ENCODE measurements at regions not wholly inside any gene's neighbourhood (a gene's known extent, or its start where the extent isn't known, plus 50 kb on each side); places are given as distances from the start of the nearest gene placed in this dataset.

DNA sequence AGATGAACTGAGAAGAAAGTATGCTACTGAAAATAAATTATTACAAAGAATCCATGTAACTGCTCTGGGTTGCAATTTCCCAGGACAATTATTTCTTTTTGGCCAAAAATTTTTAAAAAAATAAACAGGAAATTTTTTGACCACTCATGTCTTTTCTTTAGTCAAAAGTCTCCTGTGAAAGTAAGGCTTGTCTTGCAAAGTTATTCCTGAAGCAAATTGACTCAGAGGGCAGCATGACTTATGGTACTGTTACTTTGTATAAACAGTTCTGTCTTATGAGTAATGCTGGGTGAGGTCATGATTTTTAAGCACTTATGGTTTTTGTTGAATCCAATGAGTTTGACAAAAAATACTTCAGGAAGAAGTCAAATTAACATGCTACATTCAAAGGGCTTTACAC lies 292.8 kb upstream of the ARSJ start:
- intact Hi-C loops (cut with DNase I), result loop anchor here (5.0 to 10.0 kb wide), 3 partner anchors 295 to 827 kb away; partner anchors contain the start of genes ARSJ and CAMK2D
- H3K27me3 ChIP-seq, result no peaks in the 10 kb centered on the region
- H3K9me3 ChIP-seq, result no peaks in the 10 kb centered on the region
- no peaks in the 10 kb centered on the region for H3K36me3 ChIP-seq
- H3K4me3 ChIP-seq, result no peak overlapping the region
- H3K4me1 ChIP-seq, result peaks cover 0 to 7% of the 10 kb centered on the region in 2 donors
- no peak for DNase-seq (ENCODE audit: low spot score in 2 of 2)
- TF ChIP-seq, protein P1, sequence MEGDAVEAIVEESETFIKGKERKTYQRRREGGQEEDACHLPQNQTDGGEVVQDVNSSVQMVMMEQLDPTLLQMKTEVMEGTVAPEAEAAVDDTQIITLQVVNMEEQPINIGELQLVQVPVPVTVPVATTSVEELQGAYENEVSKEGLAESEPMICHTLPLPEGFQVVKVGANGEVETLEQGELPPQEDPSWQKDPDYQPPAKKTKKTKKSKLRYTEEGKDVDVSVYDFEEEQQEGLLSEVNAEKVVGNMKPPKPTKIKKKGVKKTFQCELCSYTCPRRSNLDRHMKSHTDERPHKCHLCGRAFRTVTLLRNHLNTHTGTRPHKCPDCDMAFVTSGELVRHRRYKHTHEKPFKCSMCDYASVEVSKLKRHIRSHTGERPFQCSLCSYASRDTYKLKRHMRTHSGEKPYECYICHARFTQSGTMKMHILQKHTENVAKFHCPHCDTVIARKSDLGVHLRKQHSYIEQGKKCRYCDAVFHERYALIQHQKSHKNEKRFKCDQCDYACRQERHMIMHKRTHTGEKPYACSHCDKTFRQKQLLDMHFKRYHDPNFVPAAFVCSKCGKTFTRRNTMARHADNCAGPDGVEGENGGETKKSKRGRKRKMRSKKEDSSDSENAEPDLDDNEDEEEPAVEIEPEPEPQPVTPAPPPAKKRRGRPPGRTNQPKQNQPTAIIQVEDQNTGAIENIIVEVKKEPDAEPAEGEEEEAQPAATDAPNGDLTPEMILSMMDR (IDR thresholded peaks at IDR 0.05), result no peak
- H3K27ac ChIP-seq, result peak overlapping the region; percentile 22 to 65

DNA sequence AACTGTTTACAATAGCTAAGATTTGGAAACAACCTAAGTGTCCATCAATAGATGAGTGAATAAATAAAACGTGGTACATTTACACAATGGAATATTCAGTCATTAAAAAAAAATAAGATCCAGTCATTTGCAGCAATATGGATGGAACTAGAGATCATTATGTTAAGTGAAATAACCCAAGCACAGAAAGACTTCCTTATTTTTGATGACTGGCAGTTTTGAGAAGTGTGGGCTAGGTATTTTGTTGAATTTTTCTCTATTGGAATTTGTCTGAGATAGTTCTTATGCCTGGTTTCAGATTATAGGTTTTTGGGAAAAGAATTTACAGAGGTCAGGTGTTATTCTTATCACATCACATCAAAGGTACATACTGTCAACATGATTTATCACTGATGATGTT lies 293.8 kb upstream of the ARSJ start:
- intact Hi-C loops (cut with DNase I), result loop anchor here (5.0 to 10.0 kb wide), 3 partner anchors 296 to 828 kb away; partner anchors contain the start of genes ARSJ and CAMK2D
- TF ChIP-seq, protein P1 (IDR thresholded peaks at IDR 0.05), result no peak
- no peaks in the 10 kb centered on the region for H3K9me3 ChIP-seq

DNA sequence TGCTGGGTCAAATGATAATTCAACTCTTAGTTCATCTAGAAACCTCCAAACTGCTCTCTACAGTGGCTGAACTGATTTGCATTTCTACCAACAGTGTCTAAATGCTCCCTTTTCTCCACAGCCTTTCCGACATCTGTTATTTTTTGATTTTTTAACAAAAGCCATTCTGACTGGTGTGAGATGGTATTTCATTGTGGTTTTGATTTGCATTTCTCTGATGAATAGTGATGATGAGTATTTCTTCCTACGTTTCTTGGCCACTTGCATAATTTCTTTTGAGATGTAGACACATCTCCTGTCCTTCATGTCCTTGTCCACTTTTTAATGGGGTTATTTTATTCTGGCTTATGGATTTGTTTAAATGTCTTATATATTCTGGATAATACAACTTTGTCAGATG lies 298.2 kb upstream of the ARSJ start:
- Histone ChIP-seq H3K4me3 (no peak overlapping the region), H3K27ac (no peak overlapping the region), H3K36me3 (no peaks in the 10 kb centered on the region), H3K27me3 (no peaks in the 10 kb centered on the region), H3K4me1 (peaks cover 0 to 14% of the 10 kb centered on the region in 2 donors), H3K9me3 (no peaks in the 10 kb centered on the region)
- TF ChIP-seq, protein P1 (IDR thresholded peaks at IDR 0.05), result no peak
- no peak for DNase-seq (ENCODE audit: low spot score in 2 of 2)
- intact Hi-C loops (cut with DNase I), result loop anchor here (5.0 to 10.0 kb wide), 2 partner anchors 320 to 833 kb away; no protein-coding TSS in a partner anchor

More for the DNA sequence above, 293.8 kb upstream of the ARSJ start:
- Histone ChIP-seq H3K27ac (no peak overlapping the region), H3K27me3 (no peaks in the 10 kb centered on the region), H3K4me1 (peaks cover 0 to 7% of the 10 kb centered on the region in 2 donors), H3K36me3 (no peaks in the 10 kb centered on the region), H3K4me3 (no peak overlapping the region)
- DNase-seq (ENCODE audit: low spot score in 2 of 2), result no peak

DNA sequence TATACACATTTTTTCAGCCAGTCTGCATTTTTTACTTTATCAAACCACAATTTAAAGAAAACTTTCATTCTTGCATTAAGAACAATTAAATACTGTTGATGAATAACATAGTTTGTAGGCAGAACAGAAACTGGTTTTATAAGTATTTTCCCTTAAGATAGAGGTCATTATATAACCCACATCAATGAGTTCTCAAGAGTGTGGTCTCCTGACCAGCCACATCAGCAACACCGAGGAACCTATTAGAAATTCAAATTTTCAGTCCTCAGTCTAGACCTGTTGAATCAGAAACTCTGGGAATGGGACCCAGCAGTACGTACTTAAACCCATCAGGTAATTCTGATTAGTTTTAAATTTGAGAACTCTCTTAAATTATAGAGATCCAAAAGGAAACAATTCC lies 299.6 kb upstream of the ARSJ start:
- Histone ChIP-seq H3K4me3 (no peak overlapping the region), H3K4me1 (peaks cover 0 to 12% of the 10 kb centered on the region in 2 donors), H3K27ac (no peak overlapping the region), H3K36me3 (no peaks in the 10 kb centered on the region), H3K9me3 (no peaks in the 10 kb centered on the region), H3K27me3 (no peaks in the 10 kb centered on the region)
- TF ChIP-seq, protein P1 (IDR thresholded peaks at IDR 0.05), result no peak
- intact Hi-C loops (cut with DNase I), result loop anchor here (5.0 to 10.0 kb wide), 2 partner anchors 322 to 834 kb away; no protein-coding TSS in a partner anchor
- DNase-seq (ENCODE audit: low spot score in 2 of 2), result no peak

DNA sequence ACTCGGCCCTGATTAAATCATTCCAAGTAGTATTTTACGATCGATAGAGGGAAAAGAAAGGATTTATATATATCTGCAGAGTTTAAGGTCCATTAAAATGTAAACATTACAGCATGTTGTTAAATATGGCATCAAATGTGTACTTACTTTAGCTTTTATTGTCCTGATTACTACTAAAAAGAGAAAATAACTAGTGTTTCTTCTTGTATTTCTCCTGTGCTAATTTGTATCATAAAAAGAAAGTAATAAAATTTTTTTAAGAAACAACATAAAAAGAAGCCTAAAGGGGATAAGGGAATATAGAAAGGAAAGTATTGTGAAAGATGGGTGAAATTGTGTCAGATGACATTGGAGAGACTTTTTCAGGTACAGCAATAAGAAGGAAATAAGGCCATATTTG lies 300.3 kb upstream of the ARSJ start:
- intact Hi-C loops (cut with DNase I), result loop anchor here (5.0 to 10.0 kb wide), 3 partner anchors 322 to 885 kb away; no protein-coding TSS in a partner anchor
- Histone ChIP-seq H3K4me3 (no peak overlapping the region), H3K27me3 (no peaks in the 10 kb centered on the region), H3K4me1 (peaks cover 0 to 12% of the 10 kb centered on the region in 2 donors), H3K36me3 (no peaks in the 10 kb centered on the region), H3K9me3 (no peaks in the 10 kb centered on the region), H3K27ac (peak overlapping the region in 1 of 2 donors; percentile 65)
- TF ChIP-seq, protein P1 (IDR thresholded peaks at IDR 0.05), result no peak
- no peak for DNase-seq (ENCODE audit: low spot score in 2 of 2)

Data from ascending aorta (tissue), 2 donors.